Osteocyte (in vitro differentiated cells): ENCODE measurements at regions not wholly inside any gene's neighbourhood (a gene's known extent, or its start where the extent isn't known, plus 50 kb on each side); places are given as distances from the start of the nearest gene placed in this dataset.

Experiments
- DNase-seq: peaks from one replicate; pipeline ENCODE4 v3.0.0; 2021; ENCODE audit warnings: mixed read lengths; ENCODE audit not compliant: unreplicated experiment; ENCODE audit errors: extremely low spot score
- H3K27ac Mint-ChIP-seq: one replicate; pipeline ENCODE4 v1.8.0; 2021; ENCODE audit warnings: mild to moderate bottlenecking, mixed read lengths; ENCODE audit not compliant: unreplicated experiment
- H3K27me3 Mint-ChIP-seq: one replicate; pipeline ENCODE4 v1.8.0; 2021; ENCODE audit warnings: mixed read lengths; ENCODE audit not compliant: unreplicated experiment
- H3K36me3 Mint-ChIP-seq: one replicate; pipeline ENCODE4 v1.8.0; 2021; ENCODE audit warnings: mixed read lengths; ENCODE audit not compliant: unreplicated experiment
- H3K4me1 Mint-ChIP-seq: one replicate; pipeline ENCODE4 v1.8.0; 2021; ENCODE audit warnings: mixed read lengths; ENCODE audit not compliant: unreplicated experiment
- H3K4me3 Mint-ChIP-seq: one replicate; pipeline ENCODE4 v1.8.0; 2021; ENCODE audit warnings: mild to moderate bottlenecking, moderate library complexity, mixed read lengths; ENCODE audit not compliant: unreplicated experiment
- H3K9me3 Mint-ChIP-seq: one replicate; pipeline ENCODE4 v1.8.0; 2021; ENCODE audit warnings: mixed read lengths; ENCODE audit not compliant: unreplicated experiment
- TF ChIP-seq, protein P1 (sequence below): fragments of 200-600 bp; sonication (generic); IDR thresholded peaks from 2 replicates; pipeline ENCODE4 v1.5.0; 2021; ENCODE audit warnings: antibody characterized with exemption, mild to moderate bottlenecking, moderate library complexity

DNA sequence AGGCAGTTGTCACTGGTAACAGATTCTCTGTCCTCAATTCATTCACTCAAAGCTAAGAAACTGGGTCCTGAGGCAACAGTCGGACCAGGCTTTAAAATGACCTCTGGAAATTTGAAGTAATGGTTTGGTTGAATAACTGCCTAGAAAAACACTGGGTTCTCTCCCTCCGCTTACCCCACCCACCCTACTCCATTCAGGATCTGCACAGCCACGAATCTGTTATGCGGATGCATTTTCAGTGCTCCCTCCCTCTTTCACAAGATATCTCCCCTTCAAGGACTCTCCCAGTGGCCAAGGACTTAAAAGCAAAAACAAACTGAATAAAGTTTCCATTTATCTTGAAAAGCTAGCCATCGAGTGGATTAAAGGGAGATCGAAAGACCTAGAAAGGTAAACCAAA, 260.2 kb upstream of the ANKRD55 start:
- H3K4me3 Mint-ChIP-seq, result no peak overlapping the region
- no peak overlapping the region for H3K27ac Mint-ChIP-seq
- H3K9me3 Mint-ChIP-seq, result no peaks in the 10 kb centered on the region
- H3K4me1 Mint-ChIP-seq, result peaks cover 3% of the 10 kb centered on the region
- TF ChIP-seq, protein P1, sequence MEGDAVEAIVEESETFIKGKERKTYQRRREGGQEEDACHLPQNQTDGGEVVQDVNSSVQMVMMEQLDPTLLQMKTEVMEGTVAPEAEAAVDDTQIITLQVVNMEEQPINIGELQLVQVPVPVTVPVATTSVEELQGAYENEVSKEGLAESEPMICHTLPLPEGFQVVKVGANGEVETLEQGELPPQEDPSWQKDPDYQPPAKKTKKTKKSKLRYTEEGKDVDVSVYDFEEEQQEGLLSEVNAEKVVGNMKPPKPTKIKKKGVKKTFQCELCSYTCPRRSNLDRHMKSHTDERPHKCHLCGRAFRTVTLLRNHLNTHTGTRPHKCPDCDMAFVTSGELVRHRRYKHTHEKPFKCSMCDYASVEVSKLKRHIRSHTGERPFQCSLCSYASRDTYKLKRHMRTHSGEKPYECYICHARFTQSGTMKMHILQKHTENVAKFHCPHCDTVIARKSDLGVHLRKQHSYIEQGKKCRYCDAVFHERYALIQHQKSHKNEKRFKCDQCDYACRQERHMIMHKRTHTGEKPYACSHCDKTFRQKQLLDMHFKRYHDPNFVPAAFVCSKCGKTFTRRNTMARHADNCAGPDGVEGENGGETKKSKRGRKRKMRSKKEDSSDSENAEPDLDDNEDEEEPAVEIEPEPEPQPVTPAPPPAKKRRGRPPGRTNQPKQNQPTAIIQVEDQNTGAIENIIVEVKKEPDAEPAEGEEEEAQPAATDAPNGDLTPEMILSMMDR, result no peak
- no peaks in the 10 kb centered on the region for H3K36me3 Mint-ChIP-seq
- DNase-seq, result no peak
- H3K27me3 Mint-ChIP-seq, result no peaks in the 10 kb centered on the region

DNA sequence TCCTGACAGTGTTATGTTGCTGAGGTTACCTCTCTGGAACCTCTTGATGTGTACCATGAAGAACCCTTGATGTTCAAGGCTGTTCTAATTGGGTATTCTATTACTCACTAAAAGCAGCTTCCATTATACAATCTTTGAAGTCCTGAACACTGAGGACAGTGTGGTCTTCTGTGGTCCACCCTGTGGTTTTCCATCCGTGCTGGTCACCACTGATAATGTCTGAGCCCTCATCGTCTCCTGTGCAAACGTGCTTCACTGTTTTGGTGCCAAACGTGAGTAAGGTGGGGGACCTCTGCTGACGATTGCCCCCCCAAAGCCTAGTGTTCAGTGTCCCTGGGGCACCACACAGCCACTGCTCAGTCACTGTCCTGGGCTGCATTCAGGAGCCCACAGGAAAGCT, 259.7 kb upstream of the ANKRD55 start:
- no peaks in the 10 kb centered on the region for H3K36me3 Mint-ChIP-seq
- no peak overlapping the region for H3K4me3 Mint-ChIP-seq
- no peak overlapping the region for H3K27ac Mint-ChIP-seq
- TF ChIP-seq, protein P1, result no peak
- peaks cover 3% of the 10 kb centered on the region for H3K4me1 Mint-ChIP-seq
- no peaks in the 10 kb centered on the region for H3K27me3 Mint-ChIP-seq
- no peak for DNase-seq
- no peaks in the 10 kb centered on the region for H3K9me3 Mint-ChIP-seq

DNA sequence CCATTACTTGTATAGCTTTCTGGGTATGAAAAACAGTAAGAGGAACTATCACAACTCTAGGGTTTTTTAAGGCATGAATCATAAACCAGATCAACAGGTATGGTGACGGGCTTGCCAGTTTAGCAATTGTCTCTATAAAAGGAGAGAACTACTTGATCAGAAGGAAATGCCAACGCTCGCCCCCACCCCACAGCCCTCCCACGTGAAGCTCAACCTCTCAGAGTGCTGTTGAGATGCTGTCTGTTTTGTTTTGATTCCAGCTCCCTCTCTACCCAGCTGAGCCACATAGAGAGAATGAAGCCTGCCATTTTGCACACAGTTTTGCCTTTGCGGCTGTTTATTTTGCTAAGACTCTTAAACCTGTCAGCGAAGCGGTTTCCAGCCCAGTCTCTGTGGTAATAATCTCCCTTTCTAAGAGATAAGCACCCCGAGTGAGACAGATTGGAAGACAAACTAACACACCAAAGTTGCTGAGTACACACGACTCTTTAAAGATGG, 257.9 kb upstream of the ANKRD55 start:
- no peaks in the 10 kb centered on the region for H3K36me3 Mint-ChIP-seq

DNA sequence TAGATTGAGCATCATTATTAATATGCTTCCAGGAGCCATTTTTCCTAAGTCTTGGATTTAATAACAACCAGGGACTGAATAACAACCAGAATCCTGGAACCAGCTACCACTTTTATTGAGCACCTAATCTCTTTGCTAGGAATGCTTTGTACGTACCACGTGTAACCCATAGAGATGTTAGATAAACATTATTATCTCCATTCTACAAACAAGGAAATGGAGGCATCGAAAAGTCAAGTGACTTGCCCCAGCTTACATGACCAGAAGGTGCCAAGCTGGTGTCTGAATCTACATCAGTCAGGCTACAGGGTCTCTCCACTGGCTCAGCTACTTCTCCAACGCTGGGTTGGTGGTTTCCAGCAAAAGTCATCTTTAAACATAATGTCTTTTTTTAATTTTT, 256.1 kb upstream of the ANKRD55 start:
- TF ChIP-seq, protein P1, result no peak
- Mint-ChIP-seq H3K4me1 (peaks cover under 1% of the 10 kb centered on the region), H3K36me3 (no peaks in the 10 kb centered on the region), H3K27me3 (no peaks in the 10 kb centered on the region), H3K4me3 (no peak overlapping the region), H3K9me3 (no peaks in the 10 kb centered on the region), H3K27ac (no peak overlapping the region)
- DNase-seq, result no peak

More for the DNA sequence above, 257.9 kb upstream of the ANKRD55 start:
- Mint-ChIP-seq H3K9me3 (no peaks in the 10 kb centered on the region), H3K4me1 (peaks cover 3% of the 10 kb centered on the region), H3K4me3 (no peak overlapping the region), H3K27me3 (no peaks in the 10 kb centered on the region), H3K27ac (no peak overlapping the region)
- TF ChIP-seq, protein P1, result no peak
- no peak for DNase-seq

DNA sequence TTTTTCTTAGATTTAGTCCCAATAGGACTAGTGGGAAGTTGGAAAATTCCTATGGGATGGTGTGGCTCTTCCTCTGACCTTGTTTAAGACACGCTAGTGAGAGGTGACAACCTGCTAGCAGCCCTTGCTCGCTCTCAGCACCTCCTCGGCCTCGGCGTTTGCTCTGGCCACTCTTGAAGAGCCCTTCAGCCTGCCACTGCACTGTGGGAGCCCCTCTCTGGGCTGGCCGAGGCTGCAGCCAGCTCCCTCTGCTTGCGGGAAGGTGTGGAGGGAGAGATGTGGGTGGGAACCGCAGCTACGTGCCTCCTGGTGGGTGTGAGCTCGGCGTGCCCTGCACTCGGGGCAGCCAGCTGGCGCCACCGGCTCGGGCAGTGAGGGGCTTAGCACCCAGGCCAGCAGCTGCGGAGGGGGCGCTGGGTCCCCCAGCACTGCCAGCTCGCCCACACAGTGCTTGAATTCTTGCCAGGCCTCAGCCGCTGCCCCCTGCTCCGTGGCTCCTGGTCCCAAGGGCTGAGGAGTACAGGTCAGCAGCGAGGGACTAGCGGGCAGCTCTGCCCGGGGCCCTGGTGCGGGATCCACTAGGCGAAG, 254.5 kb upstream of the ANKRD55 start:
- H3K27ac Mint-ChIP-seq, result no peak overlapping the region
- TF ChIP-seq, protein P1, result no peak
- no peak overlapping the region for H3K4me3 Mint-ChIP-seq
- H3K9me3 Mint-ChIP-seq, result no peaks in the 10 kb centered on the region
- no peaks in the 10 kb centered on the region for H3K4me1 Mint-ChIP-seq
- no peaks in the 10 kb centered on the region for H3K36me3 Mint-ChIP-seq
- no peak for DNase-seq
- H3K27me3 Mint-ChIP-seq, result no peaks in the 10 kb centered on the region
